ENCODE measurements at regions not wholly inside any gene's neighbourhood (a gene's known extent, or its start where the extent isn't known, plus 50 kb on each side); places are given as distances from the start of the nearest gene placed in this dataset.

- Histone ChIP-seq H3K27ac (replicated peaks) (no peak overlapping the region), H3K4me3 (replicated peaks; ENCODE audit: insufficient read depth, low read length) (no peak overlapping the region), H3K27me3 (ENCODE audit: insufficient read depth, poor library complexity, severe bottlenecking) (no peaks in the 10 kb centered on the region)
- TF ChIP-seq CTCF (IDR thresholded peaks at IDR 0.05; ENCODE audit: insufficient read depth, low read length) = no peak
- TF ChIP-seq GABPA (IDR thresholded peaks at IDR 0.05; ENCODE audit: low read depth) = no peak
- no peak for TF ChIP-seq POLR2AphosphoS5 (IDR thresholded peaks at IDR 0.05; ENCODE audit: low read depth)
- TF ChIP-seq REST (IDR thresholded peaks at IDR 0.05; ENCODE audit: insufficient replicate concordance, low read depth) = no peak
- no peak for TF ChIP-seq SPI1 (IDR thresholded peaks at IDR 0.05; ENCODE audit: borderline replicate concordance, low read depth)
- no peak for DNase-seq (ENCODE audit: low read depth in 1 of 2, low spot score in 1 of 2)
Observed at GRCh38 chr1:95467036-95467435, 233.0 kb downstream of the RWDD3 start.

- no peaks in the 10 kb centered on the region for H3K27me3 ChIP-seq (ENCODE audit: insufficient read depth, poor library complexity, severe bottlenecking)
- no peak overlapping the region for H3K27ac ChIP-seq (replicated peaks)
- no peak for DNase-seq (ENCODE audit: low read depth in 1 of 2, low spot score in 1 of 2)
- H3K4me3 ChIP-seq (replicated peaks; ENCODE audit: insufficient read depth, low read length) = no peak overlapping the region
- TF ChIP-seq CTCF (IDR thresholded peaks at IDR 0.05; ENCODE audit: insufficient read depth, low read length) (no peak), REST (IDR thresholded peaks at IDR 0.05; ENCODE audit: insufficient replicate concordance, low read depth) (no peak), POLR2AphosphoS5 (IDR thresholded peaks at IDR 0.05; ENCODE audit: low read depth) (no peak), GABPA (IDR thresholded peaks at IDR 0.05; ENCODE audit: low read depth) (no peak), SPI1 (IDR thresholded peaks at IDR 0.05; ENCODE audit: borderline replicate concordance, low read depth) (no peak)
Observed at GRCh38 chr1:95475686-95476457, 241.9 kb downstream of the RWDD3 start.

GRCh38 chr1:95496307-95496706 lies 262.3 kb downstream of the RWDD3 start:
- Histone ChIP-seq H3K4me3 (replicated peaks; ENCODE audit: insufficient read depth, low read length) (no peak overlapping the region), H3K27me3 (ENCODE audit: insufficient read depth, poor library complexity, severe bottlenecking) (no peaks in the 10 kb centered on the region), H3K27ac (replicated peaks) (no peak overlapping the region)
- no peak for DNase-seq (ENCODE audit: low read depth in 1 of 2, low spot score in 1 of 2)
- TF ChIP-seq POLR2AphosphoS5 (IDR thresholded peaks at IDR 0.05; ENCODE audit: low read depth) = no peak

- Histone ChIP-seq H3K27ac (replicated peaks) (no peak overlapping the region), H3K27me3 (ENCODE audit: insufficient read depth, poor library complexity, severe bottlenecking) (no peaks in the 10 kb centered on the region), H3K4me3 (replicated peaks; ENCODE audit: insufficient read depth, low read length) (no peak overlapping the region)
- DNase-seq (ENCODE audit: low read depth in 1 of 2, low spot score in 1 of 2) = no peak
- no peak for TF ChIP-seq POLR2AphosphoS5 (IDR thresholded peaks at IDR 0.05; ENCODE audit: low read depth)
- no peak for TF ChIP-seq SPI1 (IDR thresholded peaks at IDR 0.05; ENCODE audit: borderline replicate concordance, low read depth)
- no peak for TF ChIP-seq GABPA (IDR thresholded peaks at IDR 0.05; ENCODE audit: low read depth)
- TF ChIP-seq REST (IDR thresholded peaks at IDR 0.05; ENCODE audit: insufficient replicate concordance, low read depth) = no peak
- no peak for TF ChIP-seq CTCF (IDR thresholded peaks at IDR 0.05; ENCODE audit: insufficient read depth, low read length)
Observed at GRCh38 chr1:95496773-95497172, 262.8 kb downstream of the RWDD3 start.
